Astrocyte of the cerebellum (primary cell): ENCODE measurements at regions not wholly inside any gene's neighbourhood (a gene's known extent, or its start where the extent isn't known, plus 50 kb on each side); places are given as distances from the start of the nearest gene placed in this dataset.
A peak's percentile ranks its signal among the peaks of the same experiment; 100 is the strongest.

Experiments used
- DNase-seq: peaks from one replicate; pipeline ENCODE4 v3.0.0-alpha.2; 2011; ENCODE audit warnings: low read depth
- H3K4me3 ChIP-seq: 2 replicates; pipeline ENCODE4 v1.5.1; 2011; ENCODE audit warnings: mild to moderate bottlenecking, low read depth, low read length, moderate library complexity
- in situ Hi-C: cut with HindIII; loops from 2 replicates; pipeline ENCODE4 v1.10.0; 2017; ENCODE audit warnings: low sequenced_read_pairs
- TF ChIP-seq, protein P1 (sequence below): IDR thresholded peaks from 2 replicates; pipeline ENCODE4 v1.5.1; 2012; ENCODE audit warnings: low read length, low read depth, moderate library complexity, mild to moderate bottlenecking; ENCODE audit errors: missing control alignments

DNA sequence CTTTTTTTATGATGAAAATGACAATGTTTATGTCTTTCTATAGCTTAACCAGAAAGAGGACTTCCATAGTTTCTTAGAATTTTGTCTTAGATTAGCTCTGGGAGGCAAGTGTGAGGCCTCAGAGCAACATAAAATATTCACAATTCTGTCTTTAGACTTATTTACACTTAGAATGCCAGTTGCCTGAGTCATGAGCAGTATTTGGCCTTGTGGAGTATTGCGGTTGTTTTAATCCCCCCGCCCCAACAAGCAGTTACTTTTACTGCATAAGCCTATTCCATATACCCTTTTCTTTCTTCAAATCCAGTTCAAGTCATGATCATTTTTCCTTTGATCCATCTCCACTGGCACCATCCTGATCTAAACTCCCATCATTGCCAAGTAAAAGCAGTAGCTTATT lies 198.0 kb upstream of the EGFLAM start:
- TF ChIP-seq, protein P1, sequence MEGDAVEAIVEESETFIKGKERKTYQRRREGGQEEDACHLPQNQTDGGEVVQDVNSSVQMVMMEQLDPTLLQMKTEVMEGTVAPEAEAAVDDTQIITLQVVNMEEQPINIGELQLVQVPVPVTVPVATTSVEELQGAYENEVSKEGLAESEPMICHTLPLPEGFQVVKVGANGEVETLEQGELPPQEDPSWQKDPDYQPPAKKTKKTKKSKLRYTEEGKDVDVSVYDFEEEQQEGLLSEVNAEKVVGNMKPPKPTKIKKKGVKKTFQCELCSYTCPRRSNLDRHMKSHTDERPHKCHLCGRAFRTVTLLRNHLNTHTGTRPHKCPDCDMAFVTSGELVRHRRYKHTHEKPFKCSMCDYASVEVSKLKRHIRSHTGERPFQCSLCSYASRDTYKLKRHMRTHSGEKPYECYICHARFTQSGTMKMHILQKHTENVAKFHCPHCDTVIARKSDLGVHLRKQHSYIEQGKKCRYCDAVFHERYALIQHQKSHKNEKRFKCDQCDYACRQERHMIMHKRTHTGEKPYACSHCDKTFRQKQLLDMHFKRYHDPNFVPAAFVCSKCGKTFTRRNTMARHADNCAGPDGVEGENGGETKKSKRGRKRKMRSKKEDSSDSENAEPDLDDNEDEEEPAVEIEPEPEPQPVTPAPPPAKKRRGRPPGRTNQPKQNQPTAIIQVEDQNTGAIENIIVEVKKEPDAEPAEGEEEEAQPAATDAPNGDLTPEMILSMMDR, result no peak
- in situ Hi-C loops, result no loop called here
- H3K4me3 ChIP-seq, result no peak overlapping the region
- DNase-seq, result peak; percentile 36

DNA sequence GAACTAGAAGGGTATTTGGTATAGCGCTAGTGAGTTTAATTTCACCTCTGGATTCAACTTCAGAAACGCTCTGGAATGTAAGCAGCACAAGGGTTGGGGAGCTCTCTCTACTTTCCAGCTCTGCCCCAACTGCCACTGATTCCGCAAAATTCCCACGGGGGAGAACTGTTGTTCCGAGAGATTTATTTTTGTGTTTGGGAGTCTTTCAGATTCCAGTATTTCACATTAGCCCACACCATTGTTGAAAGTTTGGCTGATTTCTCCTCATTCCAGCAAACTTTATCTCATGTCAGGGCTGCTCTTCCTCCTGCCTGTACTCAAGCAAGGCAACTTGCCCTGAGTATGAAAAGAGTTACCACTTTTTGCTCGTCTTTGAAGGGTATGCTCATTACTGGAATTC lies 198.5 kb upstream of the EGFLAM start:
- TF ChIP-seq, protein P1, result no peak
- no peak overlapping the region for H3K4me3 ChIP-seq
- no peak for DNase-seq
- in situ Hi-C loops, result no loop called here

GRCh38 chr5:38051711-38052511 lies 206.4 kb upstream of the EGFLAM start:
- TF ChIP-seq, protein P1, result no peak
- H3K4me3 ChIP-seq, result no peak overlapping the region
- in situ Hi-C loops, result loop anchor here (5.0 kb wide), 1 partner anchor 75 kb away; no protein-coding TSS in a partner anchor
- no peak for DNase-seq

GRCh38 chr5:38048400-38048799 lies 208.6 kb upstream of the GDNF start:
- in situ Hi-C loops, result no loop called here
- TF ChIP-seq, protein P1, result no peak
- no peak overlapping the region for H3K4me3 ChIP-seq
- DNase-seq, result no peak

GRCh38 chr5:38046103-38046502 lies 206.3 kb upstream of the GDNF start:
- no peak overlapping the region for H3K4me3 ChIP-seq
- TF ChIP-seq, protein P1, result no peak
- no peak for DNase-seq
- in situ Hi-C loops, result no loop called here

DNA sequence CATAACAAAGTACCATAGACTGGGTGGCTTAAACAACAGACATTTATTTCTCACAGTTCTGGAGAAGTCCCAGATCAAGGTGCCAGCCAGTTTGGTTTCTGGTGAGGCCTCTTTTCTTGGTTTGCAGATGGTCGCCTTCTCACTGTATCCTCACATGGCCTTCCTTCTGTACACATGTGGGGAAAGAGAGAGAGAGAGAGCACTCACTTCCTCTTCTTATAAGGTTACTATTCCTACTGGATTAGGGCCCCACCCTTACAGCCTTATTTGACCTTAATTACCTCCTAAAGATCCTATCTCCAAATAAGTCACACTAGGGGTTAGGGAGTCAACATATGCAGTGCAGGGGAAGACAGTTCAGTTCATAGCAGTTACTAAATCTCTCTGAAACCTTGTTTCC lies 205.6 kb upstream of the GDNF start:
- in situ Hi-C loops, result no loop called here

More for the DNA sequence above, 205.6 kb upstream of the GDNF start:
- no peak overlapping the region for H3K4me3 ChIP-seq
- no peak for DNase-seq
- TF ChIP-seq, protein P1, result no peak
